ENCODE measurements at regions not wholly inside any gene's neighbourhood (a gene's known extent, or its start where the extent isn't known, plus 50 kb on each side); places are given as distances from the start of the nearest gene placed in this dataset.
"Not testable (repeated sequence)": the region's sequence is repeated elsewhere in the genome, so short reads cannot be mapped to it uniquely, and the experiment has no call there.

- DNase-seq (ENCODE audit: low read depth in 2 of 2), result no peak
Observed at GRCh38 chr5:8788246-8788645, 757.6 kb downstream of the SEMA5A start.

- DNase-seq (ENCODE audit: low read depth in 2 of 2), result no peak
Observed at GRCh38 chr5:8805653-8806052, 740.2 kb downstream of the SEMA5A start.

GRCh38 chr5:8807636-8808035 is 738.2 kb downstream of the SEMA5A start:
- no peak for DNase-seq (ENCODE audit: low read depth in 2 of 2)

GRCh38 chr5:8811581-8811980 is 734.3 kb downstream of the SEMA5A start:
- no peak for DNase-seq (ENCODE audit: low read depth in 2 of 2)

- DNase-seq (ENCODE audit: low read depth in 2 of 2), result no peak
Observed at GRCh38 chr5:8813180-8813579, 732.7 kb downstream of the SEMA5A start.

GRCh38 chr5:8814105-8814504 is 731.8 kb downstream of the SEMA5A start:
- DNase-seq (ENCODE audit: low read depth in 2 of 2), result no peak

- DNase-seq (ENCODE audit: low read depth in 2 of 2), result no peak
Observed at GRCh38 chr5:8824371-8824770, 721.5 kb downstream of the SEMA5A start.

- no peak for DNase-seq (ENCODE audit: low read depth in 2 of 2)
Observed at GRCh38 chr5:8825139-8825757, 720.6 kb downstream of the SEMA5A start.

- DNase-seq (ENCODE audit: low read depth in 2 of 2), result no peak
Observed at GRCh38 chr5:8826508-8826907, 719.4 kb downstream of the SEMA5A start.

GRCh38 chr5:8827696-8828095 is 718.2 kb downstream of the SEMA5A start:
- no peak for DNase-seq (ENCODE audit: low read depth in 2 of 2)

- DNase-seq (ENCODE audit: low read depth in 2 of 2), result no peak
Observed at GRCh38 chr5:8828596-8829322, 717.1 kb downstream of the SEMA5A start.

- DNase-seq (ENCODE audit: low read depth in 2 of 2), result no peak
Observed at GRCh38 chr5:8829323-8830029, 716.4 kb downstream of the SEMA5A start.

- DNase-seq (ENCODE audit: low read depth in 2 of 2), result no peak
Observed at GRCh38 chr5:8831251-8831650, 714.6 kb downstream of the SEMA5A start.

GRCh38 chr5:8831854-8832253 is 714.0 kb downstream of the SEMA5A start:
- no peak for DNase-seq (ENCODE audit: low read depth in 2 of 2)

- DNase-seq (ENCODE audit: low read depth in 2 of 2), result no peak
Observed at GRCh38 chr5:8839361-8840055, 706.4 kb downstream of the SEMA5A start.

GRCh38 chr5:8840237-8840636 is 705.6 kb downstream of the SEMA5A start:
- no peak for DNase-seq (ENCODE audit: low read depth in 2 of 2)

GRCh38 chr5:8840746-8841145 is 705.1 kb downstream of the SEMA5A start:
- not testable (repeated sequence) for DNase-seq (ENCODE audit: low read depth in 2 of 2)

GRCh38 chr5:8842971-8843551 is 702.8 kb downstream of the SEMA5A start:
- no peak for DNase-seq (ENCODE audit: low read depth in 2 of 2)

- no peak for DNase-seq (ENCODE audit: low read depth in 2 of 2)
Observed at GRCh38 chr5:8843771-8844170, 702.1 kb downstream of the SEMA5A start.

GRCh38 chr5:8844206-8844605 is 701.7 kb downstream of the SEMA5A start:
- DNase-seq (ENCODE audit: low read depth in 2 of 2), result no peak

- DNase-seq (ENCODE audit: low read depth in 2 of 2), result no peak
Observed at GRCh38 chr5:8844847-8845246, 701.0 kb downstream of the SEMA5A start.

- DNase-seq (ENCODE audit: low read depth in 2 of 2), result no peak
Observed at GRCh38 chr5:8845296-8845695, 700.6 kb downstream of the SEMA5A start.
